HEK293 (cell line): ENCODE measurements at regions not wholly inside any gene's neighbourhood (a gene's known extent, or its start where the extent isn't known, plus 50 kb on each side); places are given as distances from the start of the nearest gene placed in this dataset.

Source experiments
- BCL11A ChIP-seq: fragments of 450-650 bp; formaldehyde crosslinking; IDR thresholded peaks from 2 replicates; pipeline ENCODE4 v1.5.1; 2016; ENCODE audit warnings: low read depth, missing biosample characterization, missing genetic modification characterization
- GLIS1 ChIP-seq: fragments of 450-650 bp; formaldehyde crosslinking; IDR thresholded peaks from 2 replicates; pipeline ENCODE4 v1.5.1; 2016; ENCODE audit warnings: missing biosample characterization, missing genetic modification characterization
- KLF10 ChIP-seq: fragments of 450-650 bp; IDR thresholded peaks from 2 replicates; pipeline ENCODE4 v1.5.1; 2018; ENCODE audit warnings: missing biosample characterization, mild to moderate bottlenecking, missing genetic modification characterization
- MZF1 ChIP-seq: fragments of 450-650 bp; formaldehyde crosslinking; IDR thresholded peaks from 2 replicates; pipeline ENCODE4 v1.5.1; 2017; ENCODE audit warnings: missing biosample characterization, missing genetic modification characterization, borderline replicate concordance
- RBAK ChIP-seq: fragments of 450-650 bp; formaldehyde crosslinking; IDR thresholded peaks from 2 replicates; pipeline ENCODE4 v1.5.1; 2016; ENCODE audit warnings: missing biosample characterization, missing genetic modification characterization
- SCRT1 ChIP-seq: fragments of 450-650 bp; formaldehyde crosslinking; IDR thresholded peaks from 2 replicates; pipeline ENCODE4 v1.5.1; 2016; ENCODE audit warnings: missing biosample characterization, missing genetic modification characterization, borderline replicate concordance
- SCRT2 ChIP-seq: fragments of 450-650 bp; formaldehyde crosslinking; IDR thresholded peaks from 2 replicates; pipeline ENCODE4 v1.5.1; 2016; ENCODE audit warnings: missing biosample characterization, missing genetic modification characterization
- YY1 ChIP-seq: fragments of 450-650 bp; formaldehyde crosslinking; IDR thresholded peaks from 2 replicates; pipeline ENCODE4 v1.5.1; 2018; ENCODE audit warnings: missing biosample characterization, missing genetic modification characterization
- ZFP69B ChIP-seq: fragments of 450-650 bp; formaldehyde crosslinking; IDR thresholded peaks from 2 replicates; pipeline ENCODE4 v1.5.1; 2016; ENCODE audit warnings: missing biosample characterization, missing genetic modification characterization
- ZNF146 ChIP-seq: fragments of 450-650 bp; formaldehyde crosslinking; IDR thresholded peaks from 2 replicates; pipeline ENCODE4 v1.5.1; 2016; ENCODE audit warnings: missing biosample characterization, missing genetic modification characterization
- ZNF274 ChIP-seq, 2 experiments: fragments of 200-500 bp in 1 of 2; fragments of 450-650 bp in 1 of 2; sonication (Bioruptor generic) in 1 of 2; formaldehyde crosslinking in 1 of 2; IDR thresholded peaks; 2 replicates each; pipeline versions ENCODE4 v1.5.1 to v1.6.1; 2014 to 2016; ENCODE audit warnings: borderline replicate concordance in 1 of 2, inconsistent platforms in 1 of 2, low read length in 1 of 2, missing biosample characterization in 1 of 2, missing genetic modification characterization in 1 of 2
- ZNF501 ChIP-seq: fragments of 450-650 bp; formaldehyde crosslinking; IDR thresholded peaks from 2 replicates; pipeline ENCODE4 v1.5.1; 2016; ENCODE audit warnings: missing biosample characterization, missing genetic modification characterization
- TF ChIP-seq, protein P1 (sequence below): fragments of 450-650 bp; formaldehyde crosslinking; IDR thresholded peaks from 2 replicates; pipeline ENCODE4 v1.5.1; 2016; ENCODE audit warnings: missing biosample characterization, missing genetic modification characterization
- TF ChIP-seq, protein P2 (sequence below): fragments of 450-650 bp; formaldehyde crosslinking; IDR thresholded peaks from 2 replicates; pipeline ENCODE4 v1.5.1; 2016; ENCODE audit warnings: missing biosample characterization, missing genetic modification characterization

- no peak for TF ChIP-seq GLIS1 (tag by site-specific recombination)
- TF ChIP-seq, protein P1, sequence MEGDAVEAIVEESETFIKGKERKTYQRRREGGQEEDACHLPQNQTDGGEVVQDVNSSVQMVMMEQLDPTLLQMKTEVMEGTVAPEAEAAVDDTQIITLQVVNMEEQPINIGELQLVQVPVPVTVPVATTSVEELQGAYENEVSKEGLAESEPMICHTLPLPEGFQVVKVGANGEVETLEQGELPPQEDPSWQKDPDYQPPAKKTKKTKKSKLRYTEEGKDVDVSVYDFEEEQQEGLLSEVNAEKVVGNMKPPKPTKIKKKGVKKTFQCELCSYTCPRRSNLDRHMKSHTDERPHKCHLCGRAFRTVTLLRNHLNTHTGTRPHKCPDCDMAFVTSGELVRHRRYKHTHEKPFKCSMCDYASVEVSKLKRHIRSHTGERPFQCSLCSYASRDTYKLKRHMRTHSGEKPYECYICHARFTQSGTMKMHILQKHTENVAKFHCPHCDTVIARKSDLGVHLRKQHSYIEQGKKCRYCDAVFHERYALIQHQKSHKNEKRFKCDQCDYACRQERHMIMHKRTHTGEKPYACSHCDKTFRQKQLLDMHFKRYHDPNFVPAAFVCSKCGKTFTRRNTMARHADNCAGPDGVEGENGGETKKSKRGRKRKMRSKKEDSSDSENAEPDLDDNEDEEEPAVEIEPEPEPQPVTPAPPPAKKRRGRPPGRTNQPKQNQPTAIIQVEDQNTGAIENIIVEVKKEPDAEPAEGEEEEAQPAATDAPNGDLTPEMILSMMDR (tag by site-specific recombination), result no peak
- TF ChIP-seq ZNF501 (tag by site-specific recombination), result no peak
- no peak for TF ChIP-seq YY1 (tag by site-specific recombination)
- TF ChIP-seq, protein P2, sequence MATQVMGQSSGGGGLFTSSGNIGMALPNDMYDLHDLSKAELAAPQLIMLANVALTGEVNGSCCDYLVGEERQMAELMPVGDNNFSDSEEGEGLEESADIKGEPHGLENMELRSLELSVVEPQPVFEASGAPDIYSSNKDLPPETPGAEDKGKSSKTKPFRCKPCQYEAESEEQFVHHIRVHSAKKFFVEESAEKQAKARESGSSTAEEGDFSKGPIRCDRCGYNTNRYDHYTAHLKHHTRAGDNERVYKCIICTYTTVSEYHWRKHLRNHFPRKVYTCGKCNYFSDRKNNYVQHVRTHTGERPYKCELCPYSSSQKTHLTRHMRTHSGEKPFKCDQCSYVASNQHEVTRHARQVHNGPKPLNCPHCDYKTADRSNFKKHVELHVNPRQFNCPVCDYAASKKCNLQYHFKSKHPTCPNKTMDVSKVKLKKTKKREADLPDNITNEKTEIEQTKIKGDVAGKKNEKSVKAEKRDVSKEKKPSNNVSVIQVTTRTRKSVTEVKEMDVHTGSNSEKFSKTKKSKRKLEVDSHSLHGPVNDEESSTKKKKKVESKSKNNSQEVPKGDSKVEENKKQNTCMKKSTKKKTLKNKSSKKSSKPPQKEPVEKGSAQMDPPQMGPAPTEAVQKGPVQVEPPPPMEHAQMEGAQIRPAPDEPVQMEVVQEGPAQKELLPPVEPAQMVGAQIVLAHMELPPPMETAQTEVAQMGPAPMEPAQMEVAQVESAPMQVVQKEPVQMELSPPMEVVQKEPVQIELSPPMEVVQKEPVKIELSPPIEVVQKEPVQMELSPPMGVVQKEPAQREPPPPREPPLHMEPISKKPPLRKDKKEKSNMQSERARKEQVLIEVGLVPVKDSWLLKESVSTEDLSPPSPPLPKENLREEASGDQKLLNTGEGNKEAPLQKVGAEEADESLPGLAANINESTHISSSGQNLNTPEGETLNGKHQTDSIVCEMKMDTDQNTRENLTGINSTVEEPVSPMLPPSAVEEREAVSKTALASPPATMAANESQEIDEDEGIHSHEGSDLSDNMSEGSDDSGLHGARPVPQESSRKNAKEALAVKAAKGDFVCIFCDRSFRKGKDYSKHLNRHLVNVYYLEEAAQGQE (tag by site-specific recombination), result no peak
- TF ChIP-seq ZNF274 (IDR thresholded peaks at IDR 0.05; ENCODE audit: low read length), result no peak
- no peak for TF ChIP-seq ZNF274 (tag by site-specific recombination; IDR thresholded peaks at IDR 0.05; ENCODE audit: borderline replicate concordance)
- no peak for TF ChIP-seq ZNF146 (tag by site-specific recombination)
- no peak for TF ChIP-seq BCL11A (tag by site-specific recombination)
- TF ChIP-seq RBAK (tag by site-specific recombination), result no peak
- TF ChIP-seq ZFP69B (tag by site-specific recombination), result no peak
- no peak for TF ChIP-seq KLF10 (tag by site-specific recombination)
- no peak for TF ChIP-seq SCRT1 (tag by site-specific recombination)
- TF ChIP-seq MZF1 (tag by site-specific recombination), result no peak
- no peak for TF ChIP-seq SCRT2 (tag by site-specific recombination)
Measured at GRCh38 chr5:92778261-92778660, 802.8 kb downstream of the NR2F1-AS1 start.
